Hematopoietic multipotent progenitor cell treated with erythropoietin and hydrocortisone succinate and interleukin-3 and kit ligand, for 8 days (in vitro differentiated cells): ENCODE measurements at regions not wholly inside any gene's neighbourhood (a gene's known extent, or its start where the extent isn't known, plus 50 kb on each side); places are given as distances from the start of the nearest gene placed in this dataset.
A peak's percentile ranks its signal among the peaks of the same experiment; 100 is the strongest.

ENCODE experiments used
- DNase-seq: peaks from one replicate; pipeline ENCODE4 v3.0.0-alpha.2; 2015

GRCh38 chr2:216320852-216321251, 51.4 kb downstream of the MARCHF4 start:
- DNase-seq: no peak

GRCh38 chr2:216319771-216320170, 52.5 kb downstream of the MARCHF4 start:
- DNase-seq: no peak

- DNase-seq: no peak
These were observed 53.8 kb downstream of the MARCHF4 start for GRCh38 chr2:216318521-216318874.

GRCh38 chr2:216317831-216318520, 54.3 kb downstream of the MARCHF4 start:
- no peak for DNase-seq

- no peak for DNase-seq
These were observed 55.5 kb downstream of the MARCHF4 start for GRCh38 chr2:216316743-216317142.

GRCh38 chr2:216315802-216316603, 56.3 kb downstream of the MARCHF4 start:
- DNase-seq: no peak

GRCh38 chr2:216312441-216312840, 59.8 kb downstream of the MARCHF4 start:
- no peak for DNase-seq

GRCh38 chr2:216308576-216308975, 63.7 kb downstream of the MARCHF4 start:
- DNase-seq: no peak

GRCh38 chr2:216307496-216307895, 64.8 kb downstream of the MARCHF4 start:
- no peak for DNase-seq

GRCh38 chr2:216306868-216307267, 65.4 kb downstream of the MARCHF4 start:
- DNase-seq: no peak

GRCh38 chr2:216305574-216305973, 66.7 kb downstream of the MARCHF4 start:
- no peak for DNase-seq

- no peak for DNase-seq
These were observed 69.2 kb downstream of the MARCHF4 start for GRCh38 chr2:216302981-216303676.

GRCh38 chr2:216300906-216301305, 71.4 kb downstream of the MARCHF4 start:
- DNase-seq: no peak

- peak; percentile 64 for DNase-seq
These were observed 72.7 kb downstream of the MARCHF4 start for GRCh38 chr2:216299588-216299987.

- DNase-seq: no peak
These were observed 73.4 kb downstream of the MARCHF4 start for GRCh38 chr2:216298719-216299495.

- no peak for DNase-seq
These were observed 75.4 kb downstream of the MARCHF4 start for GRCh38 chr2:216296856-216297255.

- no peak for DNase-seq
These were observed 78.0 kb downstream of the MARCHF4 start for GRCh38 chr2:216294305-216294704.

- no peak for DNase-seq
These were observed 78.4 kb downstream of the MARCHF4 start for GRCh38 chr2:216293883-216294282.

GRCh38 chr2:216292886-216293301, 79.4 kb downstream of the MARCHF4 start:
- peak; percentile 87 for DNase-seq

- DNase-seq: no peak
These were observed 79.8 kb downstream of the MARCHF4 start for GRCh38 chr2:216292475-216292874.

- DNase-seq: no peak
These were observed 82.8 kb downstream of the MARCHF4 start for GRCh38 chr2:216289470-216289869.

GRCh38 chr2:216287251-216287650, 85.0 kb downstream of the MARCHF4 start:
- DNase-seq: no peak

GRCh38 chr2:216286616-216287231, 85.6 kb downstream of the MARCHF4 start:
- no peak for DNase-seq
